ENCODE measurements at regions not wholly inside any gene's neighbourhood (a gene's known extent, or its start where the extent isn't known, plus 50 kb on each side); places are given as distances from the start of the nearest gene placed in this dataset.

DNA sequence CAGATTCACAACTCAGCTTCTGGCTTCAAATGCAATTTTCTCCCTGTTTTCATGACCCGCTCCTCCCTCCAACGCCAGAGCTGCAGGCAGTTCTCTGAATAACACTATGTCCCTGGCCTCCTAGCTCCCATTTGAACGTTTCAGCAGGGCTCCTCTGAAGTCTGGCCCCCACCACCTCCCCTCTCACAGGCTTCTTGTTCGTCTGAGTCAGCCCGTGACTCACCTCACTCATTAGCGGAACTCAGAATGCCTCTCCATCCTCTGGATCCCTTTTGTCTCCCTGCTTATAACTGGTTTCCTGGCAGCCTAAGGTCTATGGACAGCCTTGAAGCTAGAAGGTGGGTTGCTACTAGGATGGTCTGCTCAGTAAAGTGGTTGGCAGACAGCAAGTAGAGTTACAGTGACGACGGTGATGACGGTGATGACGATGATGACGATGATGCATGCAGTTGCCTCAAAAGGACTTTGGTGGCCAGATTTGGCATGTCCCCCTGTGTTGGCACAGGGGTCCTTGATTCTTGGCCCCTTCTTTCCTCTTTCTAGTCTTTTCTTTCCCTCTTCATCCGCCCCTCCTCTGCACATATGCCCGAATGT lies 83.3 kb upstream of the MKLN1 start:
- peak; percentile 94 to 97 for DNase-seq (ENCODE audit: low read depth in 2 of 2)
- Histone ChIP-seq H3K9ac (ENCODE audit: insufficient read depth, low read length) (no peak overlapping the region), H3K36me3 (ENCODE audit: control insufficient read depth, insufficient read depth, low read length) (no peaks in the 10 kb centered on the region), H4K20me1 (ENCODE audit: control insufficient read depth, extremely low read depth, insufficient read depth, low read length) (no peaks in the 10 kb centered on the region), H3K9me3 (ENCODE audit: control insufficient read depth, insufficient read depth, low read depth, low read length) (no peaks in the 10 kb centered on the region), H3K79me2 (ENCODE audit: control insufficient read depth, insufficient read depth, low read length) (no peaks in the 10 kb centered on the region), H3K4me2 (ENCODE audit: extremely low read depth, insufficient read depth, low read length) (peak overlapping the region; percentile 44), H2AFZ (ENCODE audit: low read length) (peak overlapping the region; percentile 74), H3K27me3 (ENCODE audit: control insufficient read depth, insufficient read depth, low read length) (no peaks in the 10 kb centered on the region), H3K4me1 (ENCODE audit: control insufficient read depth, extremely low read depth, insufficient read depth, low read length) (peaks cover 17% of the 10 kb centered on the region), H3K4me3 (replicated peaks in 1 of 4; ENCODE audit: control extremely low read depth in 1 of 4, insufficient read depth in 1 of 4, low read depth in 3 of 4, low read length in 4 of 4) (no peak overlapping the region), H3K27ac (ENCODE audit: insufficient read depth, low read length) (peak overlapping the region; percentile 72)
- TF ChIP-seq EZH2 (IDR thresholded peaks at IDR 0.05; ENCODE audit: low read length, missing control alignments): no peak
- no peak for TF ChIP-seq CTCF (conservative IDR thresholded peaks at IDR 0.05 in 1 of 2, IDR thresholded peaks at IDR 0.05 in 1 of 2; ENCODE audit: low read depth in 1 of 2, low read length in 2 of 2)

DNA sequence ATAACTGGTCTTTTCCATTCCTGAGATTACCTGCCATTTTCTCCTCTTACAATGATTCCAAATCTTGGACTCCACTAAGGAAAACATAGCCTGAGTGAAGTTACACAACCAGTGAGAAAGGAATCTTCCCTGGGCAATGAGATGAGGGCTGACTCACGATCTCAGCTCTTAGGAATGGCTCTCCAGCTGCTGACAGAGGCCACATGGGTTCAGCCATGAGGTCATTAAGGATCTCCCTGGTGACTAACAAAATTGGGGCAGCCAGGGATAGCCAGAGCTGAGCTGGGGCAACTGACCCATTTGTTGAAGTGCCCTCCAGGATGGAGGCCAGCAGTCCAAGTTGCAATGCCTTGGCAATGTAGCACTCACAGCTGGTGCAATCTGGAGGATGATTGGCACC lies 78.7 kb upstream of the MKLN1 start:
- peak overlapping the region; percentile 61 for H3K4me2 ChIP-seq (ENCODE audit: extremely low read depth, insufficient read depth, low read length)
- no peak overlapping the region for H3K9ac ChIP-seq (ENCODE audit: insufficient read depth, low read length)
- peaks cover 20% of the 10 kb centered on the region for H3K4me1 ChIP-seq (ENCODE audit: control insufficient read depth, extremely low read depth, insufficient read depth, low read length)
- no peaks in the 10 kb centered on the region for H3K36me3 ChIP-seq (ENCODE audit: control insufficient read depth, insufficient read depth, low read length)
- no peaks in the 10 kb centered on the region for H3K27me3 ChIP-seq (ENCODE audit: control insufficient read depth, insufficient read depth, low read length)
- H3K27ac ChIP-seq (ENCODE audit: insufficient read depth, low read length): peak overlapping the region; percentile 69
- peak; percentile 98 for DNase-seq (ENCODE audit: low read depth in 2 of 2)
- no peaks in the 10 kb centered on the region for H3K9me3 ChIP-seq (ENCODE audit: control insufficient read depth, insufficient read depth, low read depth, low read length)
- TF ChIP-seq EZH2 (IDR thresholded peaks at IDR 0.05; ENCODE audit: low read length, missing control alignments): no peak
- TF ChIP-seq CTCF (conservative IDR thresholded peaks at IDR 0.05 in 1 of 2, IDR thresholded peaks at IDR 0.05 in 1 of 2; ENCODE audit: low read depth in 1 of 2, low read length in 2 of 2): no peak
- no peak overlapping the region for H2AFZ ChIP-seq (ENCODE audit: low read length)
- H3K79me2 ChIP-seq (ENCODE audit: control insufficient read depth, insufficient read depth, low read length): no peaks in the 10 kb centered on the region
- H3K4me3 ChIP-seq (replicated peaks in 1 of 4; ENCODE audit: control extremely low read depth in 1 of 4, insufficient read depth in 1 of 4, low read depth in 3 of 4, low read length in 4 of 4): no peak overlapping the region
- H4K20me1 ChIP-seq (ENCODE audit: control insufficient read depth, extremely low read depth, insufficient read depth, low read length): no peaks in the 10 kb centered on the region

DNA sequence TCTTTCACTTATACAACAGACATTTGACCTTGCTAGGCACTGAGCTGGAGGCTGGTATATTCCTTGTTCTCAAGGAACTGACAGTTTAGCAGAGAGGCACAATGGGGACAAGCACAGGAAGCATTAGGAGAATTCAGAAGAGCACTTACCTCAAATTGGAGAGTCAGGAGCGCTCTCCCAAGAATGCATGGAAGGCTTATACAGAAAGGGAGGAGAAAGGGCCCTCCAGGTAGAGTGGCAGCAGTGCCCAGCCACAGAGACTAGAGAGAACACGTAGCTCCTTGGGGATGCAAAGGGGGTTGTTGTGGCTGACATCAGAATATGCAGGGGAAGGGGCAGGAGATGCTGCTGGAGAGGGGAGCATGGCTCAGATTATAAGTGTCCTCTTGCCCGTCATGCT lies 78.2 kb upstream of the MKLN1 start:
- Histone ChIP-seq H3K27ac (ENCODE audit: insufficient read depth, low read length) (peak overlapping the region; percentile 69), H3K9me3 (ENCODE audit: control insufficient read depth, insufficient read depth, low read depth, low read length) (no peaks in the 10 kb centered on the region), H2AFZ (ENCODE audit: low read length) (no peak overlapping the region), H3K9ac (ENCODE audit: insufficient read depth, low read length) (no peak overlapping the region), H4K20me1 (ENCODE audit: control insufficient read depth, extremely low read depth, insufficient read depth, low read length) (no peaks in the 10 kb centered on the region), H3K27me3 (ENCODE audit: control insufficient read depth, insufficient read depth, low read length) (no peaks in the 10 kb centered on the region), H3K36me3 (ENCODE audit: control insufficient read depth, insufficient read depth, low read length) (no peaks in the 10 kb centered on the region), H3K4me3 (replicated peaks in 1 of 4; ENCODE audit: control extremely low read depth in 1 of 4, insufficient read depth in 1 of 4, low read depth in 3 of 4, low read length in 4 of 4) (no peak overlapping the region), H3K79me2 (ENCODE audit: control insufficient read depth, insufficient read depth, low read length) (no peaks in the 10 kb centered on the region), H3K4me2 (ENCODE audit: extremely low read depth, insufficient read depth, low read length) (peak overlapping the region; percentile 61), H3K4me1 (ENCODE audit: control insufficient read depth, extremely low read depth, insufficient read depth, low read length) (peaks cover 15% of the 10 kb centered on the region)
- no peak for TF ChIP-seq CTCF (conservative IDR thresholded peaks at IDR 0.05 in 1 of 2, IDR thresholded peaks at IDR 0.05 in 1 of 2; ENCODE audit: low read depth in 1 of 2, low read length in 2 of 2)
- no peak for DNase-seq (ENCODE audit: low read depth in 2 of 2)
